Lower leg skin (tissue), 3 donors: ENCODE measurements at regions not wholly inside any gene's neighbourhood (a gene's known extent, or its start where the extent isn't known, plus 50 kb on each side); places are given as distances from the start of the nearest gene placed in this dataset.

Experiments
- POLR2A ChIP-seq, 2 donors: fragments of 450-650 bp; IDR thresholded peaks; one replicate each; pipeline ENCODE4 v1.6.1; 2016 to 2017; ENCODE audit warnings: antibody characterized with exemption in 2 of 2, mild to moderate bottlenecking in 1 of 2, moderate library complexity in 1 of 2
- TF ChIP-seq, protein P1 (sequence below), 3 donors: fragments of 450-650 bp; IDR thresholded peaks; one replicate each; pipeline ENCODE4 v1.5.1; 2016; ENCODE audit warnings: antibody characterized with exemption in 3 of 3, mild to moderate bottlenecking in 3 of 3, moderate library complexity in 2 of 3

DNA sequence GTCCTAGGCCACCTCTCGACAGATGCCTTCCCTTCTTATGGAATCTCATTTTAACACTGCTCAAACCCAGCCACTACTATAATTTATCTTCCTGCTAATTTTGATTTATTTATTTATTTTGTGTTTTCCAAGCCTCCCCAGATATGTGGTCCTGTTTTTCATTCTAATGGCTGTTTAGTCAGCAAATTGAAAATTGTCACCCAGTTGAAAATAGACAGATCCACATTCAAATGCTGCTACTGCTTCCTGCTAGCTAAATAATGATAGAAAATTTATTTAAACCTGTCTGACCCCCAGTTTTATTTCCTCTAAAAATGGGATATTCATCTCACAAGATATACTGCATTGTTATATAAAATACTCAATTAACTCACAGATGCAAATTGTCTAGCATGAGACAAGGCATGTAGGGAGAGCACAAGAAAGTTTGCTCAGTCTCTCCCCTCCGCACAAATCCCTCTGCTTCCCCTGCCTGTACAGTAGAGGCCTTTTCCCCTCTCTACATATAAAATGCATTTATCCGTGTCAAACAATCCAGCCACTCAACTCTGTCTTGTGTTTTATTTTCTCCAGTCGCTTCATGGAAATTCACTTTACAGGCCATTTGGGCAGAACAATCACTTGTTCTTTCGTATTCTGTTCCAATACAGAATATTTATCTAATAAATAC, 389.9 kb downstream of the SOX11 start:
- TF ChIP-seq, protein P1, sequence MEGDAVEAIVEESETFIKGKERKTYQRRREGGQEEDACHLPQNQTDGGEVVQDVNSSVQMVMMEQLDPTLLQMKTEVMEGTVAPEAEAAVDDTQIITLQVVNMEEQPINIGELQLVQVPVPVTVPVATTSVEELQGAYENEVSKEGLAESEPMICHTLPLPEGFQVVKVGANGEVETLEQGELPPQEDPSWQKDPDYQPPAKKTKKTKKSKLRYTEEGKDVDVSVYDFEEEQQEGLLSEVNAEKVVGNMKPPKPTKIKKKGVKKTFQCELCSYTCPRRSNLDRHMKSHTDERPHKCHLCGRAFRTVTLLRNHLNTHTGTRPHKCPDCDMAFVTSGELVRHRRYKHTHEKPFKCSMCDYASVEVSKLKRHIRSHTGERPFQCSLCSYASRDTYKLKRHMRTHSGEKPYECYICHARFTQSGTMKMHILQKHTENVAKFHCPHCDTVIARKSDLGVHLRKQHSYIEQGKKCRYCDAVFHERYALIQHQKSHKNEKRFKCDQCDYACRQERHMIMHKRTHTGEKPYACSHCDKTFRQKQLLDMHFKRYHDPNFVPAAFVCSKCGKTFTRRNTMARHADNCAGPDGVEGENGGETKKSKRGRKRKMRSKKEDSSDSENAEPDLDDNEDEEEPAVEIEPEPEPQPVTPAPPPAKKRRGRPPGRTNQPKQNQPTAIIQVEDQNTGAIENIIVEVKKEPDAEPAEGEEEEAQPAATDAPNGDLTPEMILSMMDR (IDR thresholded peaks at IDR 0.05) = no peak
- TF ChIP-seq POLR2A (IDR thresholded peaks at IDR 0.05) = no peak
